Caco-2 (cell line): ENCODE measurements at regions not wholly inside any gene's neighbourhood (a gene's known extent, or its start where the extent isn't known, plus 50 kb on each side); places are given as distances from the start of the nearest gene placed in this dataset.

Experiments used
- BruUV-seq: library from RNA; stranded (reverse); fragments of 400-500 nt; replicated peaks from 2 replicates; lab custom pipeline; 2021; lab: Mats Ljungman, UMichigan
- CTCF ChIA-PET: fragments of 300-600 bp; sonication (Branson Sonifier 250); formaldehyde crosslinking; loops from one replicate; lab custom pipeline; 2022; ENCODE audit warnings: antibody characterized with exemption; lab: Charles Lee
- POLR2A ChIA-PET: fragments of 300-600 bp; sonication (Branson Sonifier 250); formaldehyde crosslinking; loops from one replicate; lab custom pipeline; 2022; ENCODE audit warnings: antibody characterized with exemption; lab: Charles Lee
- DNase-seq, 2 experiments: peaks; one replicate each; pipeline versions ENCODE4 v3.0.0 to v3.0.0-alpha.2; 2020 to 2022
- H3K27me3 ChIP-seq: replicated peaks from 2 replicates; pipeline ENCODE4 v1.6.0; 2011; ENCODE audit warnings: low read length; ENCODE audit not compliant: control insufficient read depth, insufficient read depth
- H3K36me3 ChIP-seq: 2 replicates; pipeline ENCODE4 v1.5.1; 2011; ENCODE audit warnings: low read length; ENCODE audit not compliant: control insufficient read depth, insufficient read depth
- H3K4me1 ChIP-seq: fragments of 250-450 bp; sonication (Bioruptor Pico); 2 replicates; pipeline ENCODE4 v1.5.1; 2020; ENCODE audit warnings: mild to moderate bottlenecking
- H3K4me3 ChIP-seq: 2 replicates; pipeline ENCODE4 v1.5.1; 2011; ENCODE audit warnings: low read depth, mild to moderate bottlenecking, control low read depth, low read length
- H3K9me3 ChIP-seq: fragments of 250-450 bp; sonication (Bioruptor Pico); 2 replicates; pipeline ENCODE4 v1.5.1; 2020; ENCODE audit warnings: mild to moderate bottlenecking, moderate library complexity
- H3K27ac Mint-ChIP-seq: one replicate; pipeline ENCODE4 v1.8.0; 2022; ENCODE audit warnings: mixed read lengths; ENCODE audit not compliant: unreplicated experiment
- H3K27me3 Mint-ChIP-seq: one replicate; pipeline ENCODE4 v1.8.0; 2022; ENCODE audit warnings: mixed read lengths; ENCODE audit not compliant: insufficient read depth, unreplicated experiment
- H3K36me3 Mint-ChIP-seq: one replicate; pipeline ENCODE4 v1.8.0; 2022; ENCODE audit warnings: mild to moderate bottlenecking, mixed read lengths; ENCODE audit not compliant: insufficient read depth, unreplicated experiment
- H3K4me1 Mint-ChIP-seq: one replicate; pipeline ENCODE4 v1.8.0; 2022; ENCODE audit warnings: low read depth, mixed read lengths; ENCODE audit not compliant: unreplicated experiment
- H3K4me3 Mint-ChIP-seq: one replicate; pipeline ENCODE4 v1.8.0; 2022; ENCODE audit warnings: mild to moderate bottlenecking, moderate library complexity, mixed read lengths; ENCODE audit not compliant: unreplicated experiment
- H3K9me3 Mint-ChIP-seq: one replicate; pipeline ENCODE4 v1.8.0; 2022; ENCODE audit warnings: mixed read lengths; ENCODE audit not compliant: unreplicated experiment
- intact Hi-C: fragments of 100-400 bp; cut with micrococcal nuclease; formaldehyde crosslinking; loops from one replicate; pipeline ENCODE4 v1.10.0; 2022; ENCODE audit not compliant: unreplicated experiment
- TF ChIP-seq, protein P1 (sequence below), 2 experiments: fragments of 200-600 bp in 1 of 2; IDR thresholded peaks; 1 replicate in 1 of 2; 2 replicates in 1 of 2; pipeline versions ENCODE4 v1.5.1 to v1.8.0; 2011 to 2022; ENCODE audit warnings: antibody characterized with exemption in 1 of 2, control low read depth in 1 of 2, inconsistent platforms in 1 of 2, low read depth in 1 of 2, low read length in 1 of 2, mild to moderate bottlenecking in 1 of 2, moderate library complexity in 1 of 2; ENCODE audit not compliant: insufficient read depth in 1 of 2, severe bottlenecking in 1 of 2, unreplicated experiment in 1 of 2

DNA sequence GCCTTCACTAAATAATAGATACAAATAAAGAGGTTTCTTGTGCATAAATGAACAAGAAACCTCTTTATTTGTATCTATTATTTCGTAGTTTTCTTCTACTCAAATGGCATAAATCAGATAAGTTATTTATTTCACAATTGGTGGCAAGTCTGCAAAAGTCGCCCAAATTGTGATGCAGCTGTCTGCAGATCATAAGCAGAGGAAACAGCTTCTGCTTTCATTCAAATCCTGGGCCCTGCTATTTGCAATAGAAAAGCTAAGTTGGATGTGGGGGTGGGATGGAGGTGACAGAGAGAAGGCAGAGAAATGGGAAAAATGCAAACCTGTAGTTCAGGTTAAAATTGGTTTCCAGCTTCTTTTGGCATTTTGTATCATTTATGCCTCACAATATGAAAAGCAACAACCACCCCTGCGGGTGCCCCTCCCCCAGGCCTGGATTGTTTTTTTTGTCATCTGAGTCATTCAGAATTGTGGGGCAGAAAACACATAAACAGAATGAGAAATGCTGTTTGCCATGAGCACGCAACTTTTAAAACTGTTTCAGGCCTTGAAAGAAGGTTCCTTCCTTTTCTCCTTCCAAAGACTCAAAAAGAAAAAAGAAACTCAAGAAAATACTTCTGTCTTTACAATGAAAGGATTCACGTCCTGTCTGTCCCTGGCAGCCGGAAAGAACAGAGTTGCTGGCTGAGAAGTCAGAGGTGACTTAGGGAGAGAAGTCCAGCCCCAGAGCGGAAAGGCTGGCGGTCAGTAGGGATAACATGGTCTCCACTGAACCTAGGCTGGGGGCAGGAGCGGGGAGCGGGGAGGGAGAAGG lies 132.9 kb downstream of the BAMBI start:
- no peak overlapping the region for H3K27ac Mint-ChIP-seq

DNA sequence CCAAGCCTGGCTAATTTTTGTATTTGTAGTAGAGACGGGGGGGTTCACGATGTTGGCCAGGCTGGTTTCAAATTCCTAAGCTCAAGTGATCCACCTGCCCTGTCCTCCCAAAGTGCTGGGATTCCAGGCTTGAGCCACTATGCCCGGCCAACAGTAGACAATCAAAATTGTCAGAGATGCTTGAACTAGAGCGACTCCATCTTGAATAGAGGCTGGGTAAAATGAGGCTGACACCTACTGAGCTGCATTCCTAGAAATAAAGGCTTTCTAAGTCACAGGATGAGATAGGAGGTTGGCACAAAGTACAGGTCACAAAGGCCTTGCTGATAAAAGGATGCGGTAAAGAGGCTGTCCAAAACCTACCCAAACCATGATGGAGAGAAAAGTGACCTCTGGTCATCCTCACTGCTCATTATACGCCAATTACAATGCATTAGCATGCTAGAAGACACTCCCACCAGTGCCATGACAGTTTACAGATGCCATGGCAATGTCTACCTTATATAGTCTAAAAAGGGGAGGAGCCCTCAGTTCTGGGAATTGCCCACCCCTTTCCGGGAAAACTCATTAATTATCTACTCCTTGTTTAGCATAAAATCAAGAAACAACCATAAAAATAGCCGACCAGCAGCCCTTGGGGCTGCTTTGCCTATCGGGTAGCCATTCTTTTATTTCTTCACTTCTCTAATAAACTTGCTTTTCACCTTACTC lies 134.5 kb downstream of the BAMBI start:
- Mint-ChIP-seq H3K27me3 (no peaks in the 10 kb centered on the region), H3K4me1 (peaks cover 13% of the 10 kb centered on the region), H3K36me3 (no peaks in the 10 kb centered on the region), H3K9me3 (peaks cover 10% of the 10 kb centered on the region), H3K4me3 (no peak overlapping the region), H3K27ac (no peak overlapping the region)
- Histone ChIP-seq H3K27me3 (no peaks in the 10 kb centered on the region), H3K4me1 (peaks cover 23% of the 10 kb centered on the region), H3K4me3 (no peak overlapping the region), H3K9me3 (0 out of 2 replicates have a peak, but pooled peaks cover 2% of the 10 kb centered on the region), H3K36me3 (no peaks in the 10 kb centered on the region)
- POLR2A ChIA-PET = interaction anchor here (0.6 kb wide), 1 partner anchor 37 kb away, joined by 6 read pairs; no protein-coding TSS in a partner anchor
- CTCF ChIA-PET = no interaction called here
- intact Hi-C loops = no loop called here
- no TSS peak for BruUV-seq
- TF ChIP-seq, protein P1, sequence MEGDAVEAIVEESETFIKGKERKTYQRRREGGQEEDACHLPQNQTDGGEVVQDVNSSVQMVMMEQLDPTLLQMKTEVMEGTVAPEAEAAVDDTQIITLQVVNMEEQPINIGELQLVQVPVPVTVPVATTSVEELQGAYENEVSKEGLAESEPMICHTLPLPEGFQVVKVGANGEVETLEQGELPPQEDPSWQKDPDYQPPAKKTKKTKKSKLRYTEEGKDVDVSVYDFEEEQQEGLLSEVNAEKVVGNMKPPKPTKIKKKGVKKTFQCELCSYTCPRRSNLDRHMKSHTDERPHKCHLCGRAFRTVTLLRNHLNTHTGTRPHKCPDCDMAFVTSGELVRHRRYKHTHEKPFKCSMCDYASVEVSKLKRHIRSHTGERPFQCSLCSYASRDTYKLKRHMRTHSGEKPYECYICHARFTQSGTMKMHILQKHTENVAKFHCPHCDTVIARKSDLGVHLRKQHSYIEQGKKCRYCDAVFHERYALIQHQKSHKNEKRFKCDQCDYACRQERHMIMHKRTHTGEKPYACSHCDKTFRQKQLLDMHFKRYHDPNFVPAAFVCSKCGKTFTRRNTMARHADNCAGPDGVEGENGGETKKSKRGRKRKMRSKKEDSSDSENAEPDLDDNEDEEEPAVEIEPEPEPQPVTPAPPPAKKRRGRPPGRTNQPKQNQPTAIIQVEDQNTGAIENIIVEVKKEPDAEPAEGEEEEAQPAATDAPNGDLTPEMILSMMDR (IDR thresholded peaks at IDR 0.05; ENCODE audit: insufficient read depth in 1 of 2, low read depth in 1 of 2, low read length in 1 of 2, severe bottlenecking in 1 of 2, unreplicated experiment in 1 of 2) = no peak
- DNase-seq = no peak

More for the DNA sequence above, 132.9 kb downstream of the BAMBI start:
- Histone ChIP-seq H3K4me1 (peaks cover 32% of the 10 kb centered on the region), H3K27me3 (no peaks in the 10 kb centered on the region), H3K4me3 (no peak overlapping the region), H3K36me3 (no peaks in the 10 kb centered on the region), H3K9me3 (0 out of 2 replicates have a peak, but pooled peaks cover 2% of the 10 kb centered on the region)
- intact Hi-C loops = no loop called here
- H3K9me3 Mint-ChIP-seq = peaks cover 10% of the 10 kb centered on the region
- H3K27me3 Mint-ChIP-seq = no peaks in the 10 kb centered on the region
- CTCF ChIA-PET = no interaction called here
- H3K4me1 Mint-ChIP-seq = peaks cover 13% of the 10 kb centered on the region
- no peaks in the 10 kb centered on the region for H3K36me3 Mint-ChIP-seq
- no peak for DNase-seq
- TF ChIP-seq, protein P1 (IDR thresholded peaks at IDR 0.05; ENCODE audit: insufficient read depth in 1 of 2, low read depth in 1 of 2, low read length in 1 of 2, severe bottlenecking in 1 of 2, unreplicated experiment in 1 of 2) = no peak
- POLR2A ChIA-PET = no interaction called here
- no TSS peak for BruUV-seq
- H3K4me3 Mint-ChIP-seq = no peak overlapping the region
